Pulmonary artery endothelial cell (primary cell): ENCODE measurements at regions not wholly inside any gene's neighbourhood (a gene's known extent, or its start where the extent isn't known, plus 50 kb on each side); places are given as distances from the start of the nearest gene placed in this dataset.

ENCODE experiments used
- DNase-seq: peaks from one replicate; pipeline ENCODE4 v3.0.0-alpha.2; 2011; ENCODE audit warnings: low read depth, low spot score

DNA sequence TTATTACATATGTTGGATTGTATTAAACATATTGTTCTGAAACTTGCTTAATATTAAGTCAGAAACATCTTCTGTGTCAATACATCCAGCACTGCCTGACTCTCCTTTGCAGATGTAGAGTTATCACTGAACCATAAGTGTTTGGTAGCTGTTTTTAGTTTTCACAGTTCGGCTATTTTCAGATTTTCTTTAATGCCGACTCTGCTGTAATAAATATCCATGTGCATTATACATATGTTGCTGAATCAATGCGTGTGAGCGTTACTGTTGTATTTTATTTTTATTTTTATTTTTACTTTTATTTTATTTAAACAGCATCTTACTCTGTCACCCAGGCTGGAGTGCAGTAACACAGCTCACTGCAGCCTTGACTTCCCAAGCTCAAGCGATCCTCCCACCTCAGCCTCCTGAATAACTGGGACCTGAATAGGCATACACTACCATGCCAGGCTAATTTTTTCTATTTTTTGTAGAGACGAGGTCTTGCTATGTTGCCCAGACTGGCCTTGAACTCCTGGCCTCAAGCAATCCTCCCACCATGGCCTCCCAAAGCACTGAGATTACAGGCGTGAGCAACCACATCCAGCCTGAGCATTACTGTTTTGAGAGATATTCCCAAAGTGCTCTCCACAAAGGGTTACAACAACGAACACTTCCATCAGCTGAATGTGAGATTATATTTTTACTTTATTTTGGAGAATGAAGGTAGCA is 50.7 kb upstream of the NOCT start:
- DNase-seq: no peak

GRCh38 chr4:138963412-138963811 is 52.2 kb upstream of the NOCT start:
- no peak for DNase-seq

- DNase-seq: no peak
Observed at GRCh38 chr4:138961664-138962063, 53.9 kb upstream of the NOCT start.

DNA sequence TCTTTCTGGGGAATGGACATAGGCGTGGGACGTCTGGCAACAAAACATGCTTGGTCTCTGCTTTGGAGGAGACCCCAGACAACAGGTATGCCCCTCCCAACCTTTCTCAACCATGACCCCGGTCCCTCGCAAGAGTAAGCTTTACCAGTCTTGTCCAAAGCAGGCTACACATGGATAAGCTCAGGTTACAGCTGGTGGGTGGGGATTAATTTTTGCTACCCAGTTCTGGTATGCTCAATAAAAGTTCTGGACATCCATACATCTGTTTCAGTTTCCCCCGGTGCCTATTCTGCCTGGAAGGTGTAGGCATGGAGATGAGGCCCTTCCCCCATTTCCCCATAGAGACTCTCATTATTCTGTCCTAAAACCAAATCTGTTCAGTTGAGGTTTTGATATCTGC is 54.5 kb upstream of the NOCT start:
- no peak for DNase-seq

DNA sequence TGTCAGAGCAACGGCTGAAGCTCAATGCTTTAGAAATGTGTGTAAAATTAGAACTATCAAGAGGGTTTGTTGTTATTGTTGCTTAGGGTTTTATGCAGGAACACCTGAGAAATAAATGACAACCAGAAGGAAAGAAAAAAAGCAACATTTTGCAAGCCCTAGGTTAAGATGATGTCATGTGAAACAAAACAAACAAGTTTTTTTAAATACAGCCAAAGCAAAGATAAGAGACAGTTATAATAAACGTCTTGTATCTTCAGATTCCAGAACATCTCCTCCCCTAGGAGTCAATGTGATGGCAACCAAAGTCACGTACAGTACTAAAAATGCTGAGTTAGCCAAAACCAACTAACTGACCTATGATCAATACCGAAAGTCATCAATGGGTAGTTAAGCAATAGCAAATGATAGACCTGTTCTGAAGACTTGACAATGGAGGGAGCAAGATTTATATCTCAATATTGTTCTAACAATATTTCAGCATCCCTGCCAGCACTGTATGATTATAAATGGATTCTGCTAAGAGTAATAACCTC is 55.3 kb upstream of the NOCT start:
- DNase-seq: no peak

DNA sequence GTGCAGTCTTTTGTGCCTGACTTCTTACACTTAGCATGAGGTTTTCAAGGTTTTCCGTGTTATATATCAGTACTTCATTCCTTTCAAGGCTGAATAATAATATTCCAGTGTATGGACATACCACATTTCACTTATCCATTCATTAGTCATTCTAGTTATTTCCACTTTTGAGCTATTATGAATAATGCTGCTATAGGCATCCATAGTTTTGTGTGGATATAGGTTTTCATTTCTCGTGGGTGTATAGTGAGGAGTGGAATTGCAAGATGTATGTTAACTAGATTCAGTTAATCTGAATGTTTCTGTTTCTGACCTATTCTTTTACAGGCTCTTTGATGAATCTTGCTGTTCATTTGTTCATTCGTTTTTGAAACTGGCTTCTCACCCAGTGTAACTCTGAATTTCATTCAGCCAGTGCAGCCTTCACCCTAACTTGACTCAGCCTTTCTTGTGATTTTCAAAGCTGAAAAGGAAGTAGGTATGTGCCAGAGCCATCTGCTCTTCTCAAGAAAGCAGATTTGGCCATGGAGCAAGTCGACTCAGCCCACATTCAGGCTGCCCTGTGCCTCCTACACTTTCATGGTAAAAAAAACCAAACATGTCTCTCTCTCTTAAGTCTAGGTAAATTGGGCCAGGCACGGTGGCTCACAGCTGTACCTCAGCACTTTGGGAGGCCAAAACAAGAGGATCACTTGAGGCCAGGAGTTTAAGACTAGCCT is 56.3 kb upstream of the NOCT start:
- DNase-seq: no peak

DNA sequence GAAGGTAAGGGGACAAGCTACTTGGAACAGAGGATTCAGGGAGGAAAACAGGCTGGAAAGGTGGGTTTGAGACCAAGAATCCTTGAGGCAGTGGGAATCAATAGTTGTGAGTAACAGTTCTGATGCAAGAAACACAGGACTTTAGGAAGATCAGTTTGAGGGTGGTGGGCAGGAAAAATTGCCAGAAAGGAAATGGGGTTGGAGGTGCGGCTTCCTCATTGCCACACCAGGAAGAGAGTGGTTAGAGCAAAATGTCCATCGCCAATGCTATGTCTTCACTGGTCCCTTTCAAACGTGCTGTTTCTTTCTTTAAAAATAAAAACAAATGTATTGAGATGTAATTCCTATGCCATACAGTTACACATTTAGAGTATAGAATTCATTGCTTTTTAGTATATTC is 57.1 kb upstream of the NOCT start:
- no peak for DNase-seq

- no peak for DNase-seq
Observed at GRCh38 chr4:138957302-138957701, 58.3 kb upstream of the NOCT start.

DNA sequence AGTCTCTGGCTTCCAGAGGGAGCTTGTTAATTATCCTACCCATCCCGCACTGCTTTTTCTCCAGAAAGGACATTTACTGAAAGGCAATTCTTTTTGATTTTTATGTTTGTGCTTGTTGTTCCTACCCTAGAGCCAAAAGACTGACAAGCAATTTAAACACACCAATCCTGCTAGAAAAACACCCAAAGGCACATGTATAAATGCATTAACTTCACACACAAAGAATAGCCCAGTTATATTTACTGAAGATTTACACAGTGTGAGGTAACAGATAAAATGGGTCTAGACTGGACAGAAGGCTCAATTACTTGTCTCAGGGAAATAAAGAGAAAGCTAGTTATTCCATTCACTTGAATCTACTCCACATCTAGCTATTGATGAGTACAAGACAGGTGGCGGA is 61.2 kb upstream of the NOCT start:
- DNase-seq: no peak

GRCh38 chr4:138953961-138954371 is 61.6 kb upstream of the NOCT start:
- DNase-seq: no peak

- DNase-seq: no peak
Observed at GRCh38 chr4:138952411-138952810, 63.2 kb upstream of the NOCT start.

GRCh38 chr4:138951764-138952163 is 63.8 kb upstream of the NOCT start:
- no peak for DNase-seq

DNA sequence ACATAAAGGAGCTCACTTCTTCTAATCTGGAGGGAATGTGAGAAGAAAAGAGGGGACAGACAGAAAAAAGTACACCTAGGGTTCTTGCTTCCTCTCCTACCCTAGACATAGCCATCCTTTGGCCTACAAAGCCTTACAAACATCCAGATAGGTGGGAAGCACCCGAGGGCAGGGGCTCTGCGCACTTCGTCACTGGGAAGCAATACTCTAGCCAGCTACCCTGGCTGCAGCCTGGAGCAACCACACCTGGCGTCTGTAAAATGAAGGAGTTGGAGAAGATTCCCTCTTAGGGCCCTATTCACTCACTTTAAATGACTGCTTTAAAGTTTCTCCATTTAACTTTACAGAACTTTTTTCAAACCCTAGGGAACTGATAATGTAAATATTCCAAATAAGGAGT is 65.7 kb upstream of the NOCT start:
- no peak for DNase-seq

DNA sequence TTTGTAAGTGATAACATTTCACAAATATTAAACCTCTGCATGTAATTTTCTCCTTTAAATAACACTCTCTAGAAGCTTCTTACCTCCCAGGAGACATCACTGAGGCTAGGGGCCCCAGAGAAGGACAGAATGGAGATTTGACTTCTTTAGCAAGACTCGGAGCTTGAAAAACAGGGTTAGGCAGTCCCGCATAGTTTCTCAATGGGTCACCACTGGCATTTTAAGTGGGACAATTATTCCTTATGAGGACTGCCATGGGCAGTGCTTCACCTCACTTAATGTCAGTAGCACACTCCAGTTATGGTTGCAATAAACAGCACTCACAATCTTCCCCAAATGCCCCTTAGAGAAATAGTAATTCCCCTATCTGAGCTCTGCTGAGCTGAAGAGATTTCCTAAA is 66.7 kb upstream of the NOCT start:
- DNase-seq: no peak

GRCh38 chr4:138946306-138946705 is 69.3 kb upstream of the NOCT start:
- no peak for DNase-seq

- no peak for DNase-seq
Observed at GRCh38 chr4:138945840-138946239, 69.7 kb upstream of the NOCT start.

DNA sequence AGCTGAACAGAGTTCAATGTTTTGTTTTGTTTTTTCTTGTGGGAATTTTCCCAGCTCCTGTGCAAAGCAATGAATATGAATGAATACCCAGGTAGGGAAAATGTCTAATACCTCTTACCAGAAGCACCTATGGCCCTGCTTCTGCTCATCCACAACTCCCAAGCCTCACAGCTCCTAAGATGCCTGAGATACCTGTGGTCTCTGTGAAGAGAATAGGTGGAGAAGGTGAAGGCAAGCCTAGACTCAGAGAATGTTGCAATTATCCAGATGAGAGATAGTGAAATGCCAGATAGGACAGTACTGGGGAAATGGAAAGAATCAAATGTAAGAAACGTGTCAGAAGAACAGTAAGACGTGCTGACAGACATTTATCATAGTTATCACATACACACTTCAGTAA is 70.2 kb upstream of the NOCT start:
- DNase-seq: no peak

DNA sequence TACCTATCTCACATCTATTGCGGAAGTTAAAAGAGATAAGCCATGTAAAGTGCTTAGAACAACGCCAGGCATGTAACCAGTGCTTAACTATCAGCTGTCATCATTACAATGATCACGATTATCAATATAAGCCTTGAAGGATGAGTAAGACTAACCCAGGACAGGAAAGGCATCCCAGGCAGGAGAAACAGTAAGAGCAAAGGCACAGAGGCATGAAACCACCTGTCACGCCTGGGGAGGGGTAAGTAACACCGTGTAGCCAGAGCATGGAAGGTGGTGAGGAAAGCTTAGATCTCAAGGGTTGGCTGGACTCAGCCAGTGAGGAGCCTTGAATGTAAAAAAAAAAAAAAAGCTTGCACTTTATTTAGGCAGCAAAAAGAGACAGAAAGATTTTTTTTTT is 71.7 kb upstream of the NOCT start:
- no peak for DNase-seq

DNA sequence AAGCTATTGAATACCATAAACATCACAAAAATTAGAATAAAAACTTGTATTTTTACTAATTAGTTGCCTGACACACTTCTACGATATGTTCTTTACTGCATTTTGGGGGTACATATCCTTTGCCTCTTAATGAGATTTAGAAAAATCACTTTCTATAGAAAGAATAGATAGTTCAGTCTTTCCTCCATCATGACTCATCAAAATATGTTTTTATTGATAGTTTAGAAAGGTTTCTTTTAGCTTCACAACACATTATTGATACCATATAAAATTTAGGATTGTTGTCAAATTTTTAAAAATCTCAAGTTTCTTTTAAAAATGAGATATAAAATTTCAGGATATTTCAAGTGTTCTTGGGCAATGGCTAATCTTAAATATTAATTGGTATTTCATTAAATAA is 74.5 kb upstream of the NOCT start:
- DNase-seq: no peak

- no peak for DNase-seq
Observed at GRCh38 chr4:138939960-138940359, 75.6 kb upstream of the NOCT start.

DNA sequence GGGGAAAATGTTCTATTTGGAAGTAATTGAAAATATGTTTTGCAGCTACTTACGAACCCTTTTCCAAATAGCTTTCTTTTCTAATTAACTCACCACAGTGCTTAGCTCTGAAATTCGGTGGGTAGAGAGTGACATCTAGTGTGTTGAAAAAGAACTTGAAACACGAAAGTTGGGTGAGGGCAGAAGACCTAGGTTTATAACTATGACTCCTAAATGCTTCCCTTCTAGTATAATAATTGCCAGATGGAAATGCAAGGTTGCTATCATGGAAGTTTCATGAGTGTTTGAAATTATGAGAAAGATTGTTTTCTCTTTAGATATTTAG is 77.3 kb upstream of the NOCT start:
- DNase-seq: no peak

DNA sequence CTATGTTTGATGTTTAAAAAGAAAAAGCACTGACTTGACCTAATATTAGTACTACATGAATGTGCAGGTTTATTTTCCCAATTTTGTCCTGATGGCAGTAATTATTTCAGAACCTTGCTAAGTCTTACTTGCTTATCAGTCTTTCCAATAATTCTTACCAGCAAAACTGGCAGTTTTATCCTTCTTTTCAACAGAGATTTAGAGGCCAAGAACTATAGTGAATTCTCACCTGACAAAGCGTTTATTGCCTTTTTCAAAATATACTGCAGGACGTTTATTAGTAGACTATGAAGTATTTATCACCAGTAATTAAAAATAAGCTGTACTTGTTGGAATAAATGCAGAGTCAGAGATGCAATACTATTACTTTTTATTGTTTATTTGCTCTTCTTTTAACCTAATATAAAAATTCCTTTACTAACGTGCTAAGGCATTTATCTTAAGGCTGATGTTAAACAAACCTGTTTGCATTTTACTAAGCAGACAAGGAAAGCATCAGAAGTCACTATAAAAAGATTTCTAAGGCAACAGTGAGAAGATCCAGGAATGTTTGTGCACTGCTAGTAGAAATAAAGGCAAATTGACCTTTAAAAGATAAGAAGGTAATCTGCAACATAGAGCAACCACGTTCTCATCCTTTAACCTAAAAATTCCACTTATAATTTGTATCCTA is 80.3 kb upstream of the NOCT start:
- DNase-seq: no peak

- no peak for DNase-seq
Observed at GRCh38 chr4:138927072-138927471, 88.5 kb upstream of the NOCT start.
